ENCODE measurements at regions not wholly inside any gene's neighbourhood (a gene's known extent, or its start where the extent isn't known, plus 50 kb on each side); places are given as distances from the start of the nearest gene placed in this dataset.

DNA sequence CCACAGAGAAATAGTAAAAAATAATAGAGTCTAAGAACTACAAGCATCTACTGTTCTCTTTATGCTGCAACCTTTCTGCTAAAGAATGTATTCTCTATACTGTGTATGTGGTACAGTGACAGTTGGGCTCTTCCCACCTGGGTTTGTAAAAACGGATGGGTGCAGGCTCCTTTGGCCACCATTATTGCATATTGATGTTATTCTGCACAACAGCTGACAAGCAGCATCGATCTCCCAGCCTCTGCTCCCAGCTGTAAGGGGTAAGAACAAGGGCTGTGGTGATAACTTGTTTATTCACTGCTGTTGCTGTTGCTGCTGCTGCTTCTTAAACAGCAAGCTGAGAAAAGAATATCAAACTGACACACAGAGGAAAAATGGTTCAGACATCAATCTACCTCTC lies 56.1 kb downstream of the KCNRG start:
- DNase-seq: no peak

DNA sequence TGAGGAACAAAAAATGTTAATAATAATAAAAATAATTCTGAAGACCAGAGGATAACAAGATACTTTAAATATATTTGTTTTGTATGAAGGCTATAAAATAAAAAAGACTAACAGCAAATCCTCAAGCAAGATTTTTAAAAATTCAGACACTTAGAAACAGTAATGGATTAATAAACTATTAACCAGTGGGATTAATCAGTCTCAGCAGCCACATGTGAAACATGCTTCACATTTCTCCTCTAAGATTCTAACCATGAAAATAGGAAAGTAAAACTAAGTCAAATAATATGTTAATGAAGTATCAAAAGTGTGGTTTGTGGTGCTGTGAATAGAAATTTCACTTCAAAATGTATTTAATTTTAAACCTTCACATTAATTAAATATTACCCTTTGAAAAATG lies 57.4 kb downstream of the KCNRG start:
- peak; percentile 28 for DNase-seq

GRCh38 chr13:50073340-50073739 lies 58.1 kb downstream of the KCNRG start:
- DNase-seq: no peak

DNA sequence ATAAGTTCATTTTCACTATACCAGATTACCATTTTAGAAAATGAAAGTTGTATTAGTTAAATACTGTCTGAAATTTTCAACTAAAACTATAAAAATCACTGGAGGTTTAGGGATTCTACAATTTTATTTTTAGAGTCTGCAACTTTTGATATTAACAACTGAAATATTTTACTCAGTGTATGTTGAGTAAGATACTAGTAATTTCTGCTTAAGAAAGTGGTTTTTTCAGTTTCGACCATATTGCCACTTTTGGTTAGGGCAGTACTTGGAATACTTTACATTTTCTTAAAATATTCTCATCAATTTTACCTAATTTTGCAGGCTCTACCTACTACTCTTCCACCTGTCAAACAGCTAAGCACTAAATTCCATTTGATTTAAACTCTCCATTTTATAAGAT lies 59.6 kb downstream of the KCNRG start:
- no peak for DNase-seq

GRCh38 chr13:50075619-50076097 lies 60.4 kb downstream of the KCNRG start:
- DNase-seq: no peak

DNA sequence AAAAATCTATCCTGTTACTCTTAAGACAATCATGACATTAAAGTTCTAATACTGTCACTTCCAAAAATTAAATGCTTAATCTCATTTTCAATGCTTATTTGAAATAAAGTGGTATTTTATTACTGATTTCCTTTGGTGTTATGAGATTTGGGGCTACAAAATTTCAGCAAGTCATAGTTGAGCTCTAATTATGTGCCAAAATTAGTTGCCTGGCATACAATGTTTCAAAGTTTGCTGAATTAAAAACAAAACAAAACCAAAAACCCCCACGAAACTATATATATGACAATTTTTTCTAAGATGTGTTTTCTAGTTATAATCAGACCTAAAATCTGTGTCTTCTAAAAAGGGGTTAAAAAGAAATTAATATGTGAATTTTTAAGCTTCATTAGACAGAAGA lies 62.2 kb downstream of the KCNRG start:
- DNase-seq: no peak

DNA sequence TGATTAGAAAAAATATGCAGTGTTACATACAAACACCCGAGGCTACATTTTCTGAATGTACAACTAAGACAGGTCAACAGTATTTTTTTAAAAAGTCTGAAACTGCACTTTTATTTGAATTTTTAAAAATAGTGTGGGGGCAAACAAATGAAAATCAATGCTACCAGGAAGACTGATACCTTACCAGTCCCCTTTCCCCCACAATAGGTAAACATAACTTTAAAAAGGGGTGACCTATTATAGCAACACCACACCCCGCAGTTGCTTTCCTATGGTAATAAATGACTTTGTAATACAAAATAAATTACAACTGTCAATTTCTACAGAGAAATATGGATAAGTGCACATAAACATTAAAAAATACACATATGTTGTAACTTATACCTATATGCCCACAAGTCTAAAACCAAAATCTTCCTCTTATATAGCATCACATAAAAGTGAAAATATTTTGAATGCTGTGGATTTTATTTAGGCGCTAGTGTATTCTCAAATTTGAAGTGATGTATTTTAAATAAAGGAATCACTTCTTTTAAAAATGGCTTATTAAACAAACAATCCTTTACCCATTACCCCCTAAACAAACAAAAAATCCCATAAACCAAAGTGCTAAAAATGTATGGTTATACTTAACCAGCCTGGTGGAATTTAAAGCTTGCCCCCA lies 63.1 kb downstream of the KCNRG start:
- no peak for DNase-seq

GRCh38 chr13:50078895-50079654 lies 63.8 kb downstream of the KCNRG start:
- no peak for DNase-seq

DNA sequence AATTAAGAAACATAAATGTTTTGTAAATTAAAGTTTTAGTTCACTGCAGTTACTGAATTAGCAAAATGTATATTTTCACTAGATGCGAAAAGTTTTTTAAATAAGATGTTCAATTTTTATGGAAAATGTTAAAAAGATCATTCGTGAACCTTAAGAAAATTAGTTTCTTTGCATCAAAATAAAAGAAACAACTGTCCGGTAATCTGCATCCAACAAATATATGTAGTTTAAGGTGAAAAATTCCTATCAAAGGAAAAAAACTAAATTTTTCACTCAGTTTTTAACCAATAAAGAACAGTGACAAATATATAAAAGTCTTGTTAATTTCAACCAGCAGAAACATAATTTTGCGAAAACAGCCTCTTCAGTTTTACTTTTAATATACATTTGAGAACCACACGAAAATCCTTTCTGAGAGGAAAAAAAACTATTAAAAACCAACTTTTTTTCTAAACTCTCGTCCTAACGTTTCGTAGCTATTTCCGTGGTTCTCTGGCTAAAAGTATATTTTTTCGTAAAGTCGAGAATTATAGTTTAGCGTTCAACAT lies 64.5 kb downstream of the KCNRG start:
- no peak for DNase-seq

- DNase-seq: peak; percentile 71
Measured at GRCh38 chr13:50080203-50080910, 65.1 kb downstream of the KCNRG start.

DNA sequence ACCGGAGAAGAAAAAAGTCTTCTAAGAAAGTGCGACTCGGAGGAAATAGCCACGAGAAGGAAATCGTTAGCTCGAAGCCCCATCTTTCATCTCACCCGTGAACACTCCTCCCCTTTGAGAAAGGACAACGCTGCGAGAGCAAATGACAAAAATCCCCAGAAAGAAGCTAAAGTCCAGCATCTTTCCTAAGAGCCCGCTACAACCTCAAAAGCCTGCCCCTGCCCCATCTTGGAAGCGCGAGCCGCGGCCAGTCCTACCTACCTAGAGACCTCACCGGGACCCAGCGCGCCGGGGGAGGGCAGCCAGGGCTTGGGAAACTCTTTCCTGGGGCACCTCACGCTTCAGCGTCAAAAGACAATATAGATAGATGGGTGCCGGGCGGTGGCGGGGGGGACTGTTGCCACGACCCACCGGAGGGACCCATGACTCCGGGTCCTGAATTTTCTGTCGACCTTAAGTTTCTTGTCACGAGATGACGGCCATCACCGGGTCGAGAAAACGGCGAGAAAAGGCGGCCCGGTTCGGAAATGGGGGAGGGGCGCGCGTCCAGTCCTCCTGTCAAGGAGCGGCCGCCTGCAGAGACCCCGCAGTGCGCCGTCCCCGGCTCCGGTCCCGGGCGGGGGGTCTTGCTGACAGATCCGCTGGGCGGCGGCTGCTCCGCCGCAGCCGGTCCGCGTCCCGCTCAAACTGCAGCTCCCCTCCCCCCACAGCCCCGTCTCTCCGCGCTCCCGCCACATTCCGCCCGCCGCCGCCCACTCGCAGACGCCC lies 65.9 kb downstream of the KCNRG start:
- peak; percentile 63 for DNase-seq

DNA sequence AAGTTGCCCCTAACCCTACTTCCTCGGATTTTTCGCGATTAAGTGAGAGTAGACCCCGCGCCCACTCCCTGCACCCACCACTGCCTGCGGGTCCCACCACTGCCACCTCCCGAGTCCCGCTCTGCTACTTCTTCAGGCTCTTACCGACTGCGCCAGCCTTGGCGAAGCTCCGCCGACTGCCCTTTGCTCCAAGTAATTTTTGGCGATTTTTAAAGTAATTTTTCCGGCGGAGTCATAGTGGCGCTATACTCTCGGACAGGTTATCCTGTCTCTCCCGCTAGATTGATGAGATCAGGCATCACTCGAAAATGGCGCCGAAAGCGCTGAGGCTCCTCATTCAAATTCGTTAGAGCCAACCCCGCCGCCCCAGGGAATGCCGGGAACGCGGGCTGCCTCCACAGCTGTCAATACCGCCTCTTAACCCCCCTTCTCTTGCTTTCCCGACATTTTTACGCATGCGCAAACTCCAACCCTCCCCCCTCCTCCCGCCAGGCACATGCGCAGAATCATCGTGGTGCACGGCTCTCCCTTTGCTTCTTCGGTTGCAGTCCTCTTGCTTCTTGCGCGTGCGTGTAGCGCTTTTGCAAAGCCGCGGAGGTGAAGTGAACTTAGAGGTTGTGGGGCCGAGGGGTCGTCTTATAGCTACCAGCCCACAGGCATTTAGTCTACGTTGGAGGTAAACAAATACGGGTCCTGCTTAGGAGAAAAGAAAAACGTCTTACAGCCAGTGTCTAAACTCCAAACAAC lies 66.6 kb downstream of the KCNRG start:
- DNase-seq: peak; percentile 97

GRCh38 chr13:50082426-50083281 lies 67.4 kb downstream of the KCNRG start:
- DNase-seq: peak; percentile 91

GRCh38 chr13:50085063-50085462 lies 69.8 kb downstream of the KCNRG start:
- DNase-seq: peak; percentile 53

DNA sequence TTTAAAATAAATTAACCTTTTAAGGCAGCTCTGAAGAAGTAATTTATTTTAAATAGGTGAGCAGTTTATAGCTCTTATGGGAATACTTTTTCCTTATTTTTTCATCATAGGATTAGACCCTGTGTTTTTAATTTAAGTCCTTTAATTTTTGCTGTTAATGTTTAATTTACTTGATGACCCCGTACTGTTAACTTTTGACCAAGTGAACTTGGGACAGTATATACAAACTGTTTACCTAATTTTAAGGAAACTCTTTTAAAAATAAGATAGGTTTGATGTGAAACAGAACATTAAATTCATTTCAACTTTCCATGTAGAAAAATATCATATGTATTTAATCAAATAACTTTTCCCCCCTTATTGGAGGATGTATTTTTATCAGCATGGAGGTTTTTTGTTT lies 74.4 kb downstream of the KCNRG start:
- no peak for DNase-seq

DNA sequence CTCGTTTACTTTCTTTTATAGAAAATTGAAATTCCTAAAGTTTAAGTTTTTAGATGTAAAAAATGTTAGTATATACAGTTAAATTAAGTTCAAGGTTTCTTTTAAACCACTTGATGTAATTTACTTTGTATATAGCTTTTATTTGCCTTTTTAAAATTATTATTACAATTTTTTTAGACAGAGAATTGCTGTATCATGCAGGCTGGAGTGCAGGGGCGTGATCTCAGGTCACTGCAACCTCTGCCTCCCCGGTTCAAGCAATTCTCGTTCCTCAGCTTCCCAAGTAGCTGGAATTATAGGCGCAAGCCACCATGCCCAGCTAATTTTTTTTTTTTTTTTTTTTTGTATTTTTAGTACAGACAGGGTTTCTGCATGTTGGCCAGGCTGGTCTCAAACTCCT lies 75.0 kb downstream of the KCNRG start:
- no peak for DNase-seq

GRCh38 chr13:50094615-50095293 lies 79.5 kb downstream of the KCNRG start:
- DNase-seq: no peak

DNA sequence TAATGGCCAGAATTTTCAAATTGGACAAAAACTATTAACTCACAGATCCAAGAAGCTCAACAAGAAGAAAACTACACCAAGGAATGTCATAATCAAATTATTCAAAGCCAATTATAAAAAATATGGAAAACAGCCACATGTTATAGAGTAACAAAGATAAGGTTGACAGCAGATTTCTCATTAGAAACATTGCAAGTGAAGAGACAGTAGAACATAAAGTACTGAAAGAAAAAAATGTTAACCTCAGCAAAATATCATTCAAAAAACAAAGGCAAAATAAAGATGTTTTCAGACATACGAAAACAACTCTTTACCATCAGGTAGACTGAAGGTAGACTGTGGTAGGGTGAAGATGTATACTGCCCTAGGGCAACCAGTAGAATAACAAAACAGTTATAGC lies 83.4 kb downstream of the KCNRG start:
- no peak for DNase-seq

DNA sequence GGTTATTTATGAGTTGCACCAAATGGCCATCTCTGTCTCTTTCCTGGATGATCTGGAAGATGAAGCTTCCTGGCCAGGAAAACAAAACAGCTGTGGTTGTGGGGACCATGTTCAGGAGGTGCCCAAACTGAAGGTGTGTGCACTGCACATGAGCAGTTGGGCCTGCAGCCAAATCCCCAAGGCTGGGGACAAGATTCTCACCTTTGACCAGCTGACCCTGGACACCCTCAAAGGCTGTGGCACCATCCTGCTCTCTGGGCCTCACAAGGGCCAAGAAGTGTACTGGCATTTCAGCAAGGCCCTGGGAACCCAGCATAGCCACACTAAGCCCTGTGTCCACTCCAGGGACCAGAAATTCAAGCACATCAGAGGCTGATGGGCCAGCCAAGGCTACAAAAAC lies 84.2 kb downstream of the KCNRG start:
- no peak for DNase-seq

- DNase-seq: no peak
Measured at GRCh38 chr13:50101590-50101989, 86.3 kb downstream of the KCNRG start.
